SK-N-SH (cell line): ENCODE measurements at regions not wholly inside any gene's neighbourhood (a gene's known extent, or its start where the extent isn't known, plus 50 kb on each side); places are given as distances from the start of the nearest gene placed in this dataset.
"Not testable (repeated sequence)": the region's sequence is repeated elsewhere in the genome, so short reads cannot be mapped to it uniquely, and the experiment has no call there.

Experiments
- CTCF ChIA-PET: fragments of 300-600, 350-600 bp; formaldehyde crosslinking; extraction: SDS; loops from one replicate; lab custom pipeline; 2021; lab: Yijun Ruan, JAX
- POLR2A ChIA-PET: fragments of 350-600 bp; sonication (Branson Sonifier 250); formaldehyde crosslinking; extraction: SDS; loops from one replicate; lab custom pipeline; 2020; ENCODE audit warnings: antibody characterized with exemption, inconsistent platforms; lab: Yijun Ruan, JAX
- DNase-seq: peaks from one replicate; pipeline ENCODE4 v3.0.0; 2012
- H2AFZ ChIP-seq: fragments of 200-600 bp; sonication (generic); 2 replicates; pipeline ENCODE4 v1.8.1; 2016; ENCODE audit warnings: antibody characterized with exemption, mild to moderate bottlenecking, low read depth
- H3F3A ChIP-seq: fragments of 200-600 bp; sonication (generic); replicated peaks from 2 replicates; pipeline ENCODE3; 2016; ENCODE audit warnings: antibody characterized with exemption, mild to moderate bottlenecking; ENCODE audit not compliant: insufficient read depth
- H3K27ac ChIP-seq, 2 experiments: fragments of 200-500 bp in 1 of 2; fragments of 200-600 bp in 1 of 2; sonication (Bioruptor generic) in 1 of 2; sonication (generic), shearing (Covaris generic) in 1 of 2; 2 replicates each; pipeline versions ENCODE4 v1.5.1 to v1.6.1; 2014 to 2016; ENCODE audit warnings: low read depth in 2 of 2, inconsistent platforms in 1 of 2, low read length in 1 of 2, mild to moderate bottlenecking in 1 of 2, mixed read lengths in 1 of 2
- H3K27me3 ChIP-seq: fragments of 200-600 bp; sonication (generic), shearing (Covaris generic); 2 replicates; pipeline ENCODE4 v1.6.1; 2016; ENCODE audit warnings: mixed run types; ENCODE audit not compliant: insufficient read depth
- H3K36me3 ChIP-seq, 2 experiments: fragments of 200-500 bp in 1 of 2; fragments of 200-600 bp in 1 of 2; sonication (Bioruptor generic) in 1 of 2; sonication (generic) in 1 of 2; replicated peaks in 1 of 2; 2 replicates each; pipeline versions ENCODE3 to v1.5.1; 2014 to 2016; ENCODE audit warnings: low read length in 1 of 2, mild to moderate bottlenecking in 1 of 2; ENCODE audit not compliant: insufficient read depth in 2 of 2, control insufficient read depth in 1 of 2
- H3K4me1 ChIP-seq, 2 experiments: fragments of 200-500 bp in 1 of 2; fragments of 200-600 bp in 1 of 2; sonication (Bioruptor generic) in 1 of 2; sonication (generic), shearing (Covaris generic) in 1 of 2; 2 replicates each; pipeline versions ENCODE4 v1.5.1 to v1.6.1; 2014 to 2016; ENCODE audit warnings: low read depth in 1 of 2, low read length in 1 of 2, mixed run types in 1 of 2; ENCODE audit not compliant: insufficient read depth in 2 of 2, control insufficient read depth in 1 of 2
- H3K4me2 ChIP-seq: fragments of 200-600 bp; sonication (generic), shearing (Covaris generic); 2 replicates; pipeline ENCODE4 v1.6.1; 2017; ENCODE audit warnings: mixed run types
- H3K4me3 ChIP-seq, 2 experiments: fragments of 200-500 bp in 1 of 2; fragments of 200-600 bp in 1 of 2; sonication (Bioruptor generic) in 1 of 2; sonication (generic), shearing (Covaris generic) in 1 of 2; 2 replicates each; pipeline versions ENCODE4 v1.5.1 to v1.8.1; 2014 to 2016; ENCODE audit warnings: low read depth in 2 of 2, inconsistent platforms in 1 of 2, low read length in 1 of 2, mild to moderate bottlenecking in 1 of 2, mixed read lengths in 1 of 2, moderate library complexity in 1 of 2
- H3K79me2 ChIP-seq: fragments of 200-600 bp; sonication (generic); 2 replicates; pipeline ENCODE4 v1.8.1; 2017; ENCODE audit warnings: mild to moderate bottlenecking; ENCODE audit not compliant: insufficient read depth
- H3K9ac ChIP-seq: fragments of 200-600 bp; sonication (generic); 2 replicates; pipeline ENCODE4 v1.6.1; 2017; ENCODE audit warnings: mixed run types
- H3K9me2 ChIP-seq: fragments of 200-600 bp; sonication (generic); 2 replicates; pipeline ENCODE4 v1.6.1; 2017; ENCODE audit warnings: mixed run types
- H3K9me3 ChIP-seq: fragments of 200-600 bp; sonication (generic); 2 replicates; pipeline ENCODE4 v1.6.1; 2017; ENCODE audit warnings: mixed run types, mild to moderate bottlenecking, moderate library complexity
- H4K20me1 ChIP-seq: fragments of 200-600 bp; sonication (generic); 2 replicates; pipeline ENCODE4 v1.6.1; 2017; ENCODE audit warnings: mild to moderate bottlenecking, mixed run types; ENCODE audit not compliant: insufficient read depth
- ELF1 ChIP-seq: IDR thresholded peaks from 2 replicates; pipeline ENCODE4 v1.4.0; 2012
- EP300 ChIP-seq, 2 experiments: IDR thresholded peaks; 2 replicates each; pipeline versions ENCODE4 v1.4.0 to v1.6.1; 2012; ENCODE audit warnings: borderline replicate concordance in 1 of 2, low read depth in 1 of 2, low read length in 1 of 2
- EZH2phosphoT487 ChIP-seq: fragments of 200-600 bp; sonication (generic); IDR thresholded peaks from 2 replicates; pipeline ENCODE4 v1.6.1; 2017; ENCODE audit warnings: low read depth, mixed run types, mild to moderate bottlenecking, antibody characterized with exemption, moderate library complexity, borderline replicate concordance
- FOSL2 ChIP-seq: IDR thresholded peaks from 2 replicates; pipeline ENCODE4 v1.4.0; 2012; ENCODE audit warnings: low read depth, mild to moderate bottlenecking, moderate library complexity, borderline replicate concordance
- FOXM1 ChIP-seq: IDR thresholded peaks from 2 replicates; pipeline ENCODE4 v1.4.0; 2012; ENCODE audit warnings: low read depth, mild to moderate bottlenecking
- GABPA ChIP-seq: IDR thresholded peaks from 2 replicates; pipeline ENCODE4 v1.4.0; 2012; ENCODE audit warnings: low read depth, mild to moderate bottlenecking
- NRF1 ChIP-seq: IDR thresholded peaks from 2 replicates; pipeline ENCODE4 v1.6.1; 2012; ENCODE audit warnings: low read depth, mild to moderate bottlenecking, low read length
- POLR2AphosphoS5 ChIP-seq: IDR thresholded peaks from 2 replicates; pipeline ENCODE4 v1.6.1; 2012; ENCODE audit warnings: low read depth, low read length
- RAD21 ChIP-seq: IDR thresholded peaks from 2 replicates; pipeline ENCODE4 v1.6.1; 2012; ENCODE audit warnings: mild to moderate bottlenecking, low read length
- SIN3A ChIP-seq: IDR thresholded peaks from 2 replicates; pipeline ENCODE4 v1.6.1; 2012; ENCODE audit warnings: low read depth, mild to moderate bottlenecking, low read length, moderate library complexity, borderline replicate concordance
- SMC3 ChIP-seq: IDR thresholded peaks from 2 replicates; pipeline ENCODE4 v1.6.1; 2012; ENCODE audit warnings: low read depth, low read length, improper control_type of control experiment
- YY1 ChIP-seq: IDR thresholded peaks from 2 replicates; pipeline ENCODE4 v1.4.0; 2012; ENCODE audit warnings: low read depth, mild to moderate bottlenecking
- WGBS: methylation state at CpG from one replicate; pipeline ENCODE4 v1.1.6; 2017; ENCODE audit warnings: low lambda C conversion rate; 5-methylcytosine and 5-hydroxymethylcytosine counted together
- TF ChIP-seq, protein P1 (sequence below): IDR thresholded peaks from 2 replicates; pipeline ENCODE4 v1.6.1; 2012; ENCODE audit warnings: mild to moderate bottlenecking, low read depth, low read length, moderate library complexity
- TF ChIP-seq, protein P2 (sequence below): fragments of 200-600 bp; sonication (generic); IDR thresholded peaks from 2 replicates; pipeline ENCODE4 v1.6.1; 2017; ENCODE audit warnings: antibody characterized with exemption, mild to moderate bottlenecking, moderate library complexity
- TF ChIP-seq, protein P3 (sequence below): fragments of 150-350 bp; IDR thresholded peaks from 2 replicates; pipeline ENCODE4 v1.6.1; 2017; ENCODE audit warnings: antibody characterized with exemption, low read length, low read depth, borderline replicate concordance
- TF ChIP-seq, protein P4 (sequence below): fragments of 150-350 bp; IDR thresholded peaks from 2 replicates; pipeline ENCODE4 v1.6.1; 2016; ENCODE audit warnings: mild to moderate bottlenecking, low read depth, low read length

DNA sequence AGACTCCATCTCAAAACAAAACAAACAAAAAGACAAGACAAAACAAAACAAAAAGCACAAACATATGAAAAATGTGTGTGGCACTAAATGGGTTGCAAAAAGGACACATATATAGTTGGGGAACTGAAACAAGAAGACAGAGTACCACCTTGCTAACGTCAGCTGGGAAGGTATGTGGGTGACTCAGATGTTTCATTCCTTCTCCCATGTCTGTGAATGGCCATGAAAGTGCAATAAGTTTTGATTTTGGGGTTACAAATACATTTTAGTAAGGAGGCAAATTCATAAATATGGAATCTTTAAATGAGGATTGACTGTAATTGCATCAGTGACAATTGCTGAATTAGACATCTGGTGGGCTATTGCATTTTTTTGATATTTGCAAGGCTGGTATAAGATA lies 81.6 kb upstream of the KLF4 start (continued):
- TF ChIP-seq SMC3 (no peak), SIN3A (no peak)

DNA sequence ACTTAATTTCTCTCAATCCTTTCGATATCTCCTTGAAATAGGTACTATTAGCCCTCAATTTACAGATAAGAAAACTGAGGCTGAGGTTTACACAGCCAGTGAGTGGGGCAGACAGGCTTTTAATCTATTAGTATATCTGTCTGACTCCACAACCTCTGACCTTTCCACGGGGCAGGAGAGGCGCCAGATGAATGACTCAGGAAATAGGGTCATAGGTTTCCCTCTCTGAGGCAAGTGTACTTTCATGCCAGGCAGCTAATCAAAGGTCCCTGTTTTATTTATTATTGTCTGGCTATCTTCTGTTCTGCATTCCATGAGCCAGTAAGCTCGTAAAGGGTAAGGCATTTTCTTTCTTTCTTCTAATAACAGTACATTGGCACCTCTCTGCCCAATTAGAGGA lies 79.6 kb upstream of the KLF4 start:
- DNase-seq: no peak
- Histone ChIP-seq H3K36me3 (no peaks in the 10 kb centered on the region), H3K27me3 (peaks cover 14% of the 10 kb centered on the region; the same call in 1 of the 2 replicates), H3K27ac (no peak overlapping the region), H4K20me1 (no peaks in the 10 kb centered on the region), H3F3A (no peaks in the 10 kb centered on the region), H3K4me2 (no peak overlapping the region), H3K9me3 (no peaks in the 10 kb centered on the region), H3K9ac (no peak overlapping the region), H3K79me2 (no peaks in the 10 kb centered on the region), H2AFZ (0 out of 2 replicates have a peak overlapping the region, but pooled peaks have one; percentile 22), H3K4me1 (no peaks in the 10 kb centered on the region), H3K9me2 (no peaks in the 10 kb centered on the region), H3K4me3 (no peak overlapping the region)
- 9% methylated on average over 4 of the region's 4 CpGs for WGBS
- ChIA-PET POLR2A (no interaction called here), CTCF (no interaction called here)
- TF ChIP-seq ELF1: no peak
- TF ChIP-seq FOXM1: no peak
- TF ChIP-seq EZH2phosphoT487: no peak
- no peak for TF ChIP-seq EP300 (IDR thresholded peaks at IDR 0.05; ENCODE audit: borderline replicate concordance in 1 of 2, low read depth in 1 of 2, low read length in 1 of 2)
- no peak for TF ChIP-seq NRF1
- TF ChIP-seq, protein P1, sequence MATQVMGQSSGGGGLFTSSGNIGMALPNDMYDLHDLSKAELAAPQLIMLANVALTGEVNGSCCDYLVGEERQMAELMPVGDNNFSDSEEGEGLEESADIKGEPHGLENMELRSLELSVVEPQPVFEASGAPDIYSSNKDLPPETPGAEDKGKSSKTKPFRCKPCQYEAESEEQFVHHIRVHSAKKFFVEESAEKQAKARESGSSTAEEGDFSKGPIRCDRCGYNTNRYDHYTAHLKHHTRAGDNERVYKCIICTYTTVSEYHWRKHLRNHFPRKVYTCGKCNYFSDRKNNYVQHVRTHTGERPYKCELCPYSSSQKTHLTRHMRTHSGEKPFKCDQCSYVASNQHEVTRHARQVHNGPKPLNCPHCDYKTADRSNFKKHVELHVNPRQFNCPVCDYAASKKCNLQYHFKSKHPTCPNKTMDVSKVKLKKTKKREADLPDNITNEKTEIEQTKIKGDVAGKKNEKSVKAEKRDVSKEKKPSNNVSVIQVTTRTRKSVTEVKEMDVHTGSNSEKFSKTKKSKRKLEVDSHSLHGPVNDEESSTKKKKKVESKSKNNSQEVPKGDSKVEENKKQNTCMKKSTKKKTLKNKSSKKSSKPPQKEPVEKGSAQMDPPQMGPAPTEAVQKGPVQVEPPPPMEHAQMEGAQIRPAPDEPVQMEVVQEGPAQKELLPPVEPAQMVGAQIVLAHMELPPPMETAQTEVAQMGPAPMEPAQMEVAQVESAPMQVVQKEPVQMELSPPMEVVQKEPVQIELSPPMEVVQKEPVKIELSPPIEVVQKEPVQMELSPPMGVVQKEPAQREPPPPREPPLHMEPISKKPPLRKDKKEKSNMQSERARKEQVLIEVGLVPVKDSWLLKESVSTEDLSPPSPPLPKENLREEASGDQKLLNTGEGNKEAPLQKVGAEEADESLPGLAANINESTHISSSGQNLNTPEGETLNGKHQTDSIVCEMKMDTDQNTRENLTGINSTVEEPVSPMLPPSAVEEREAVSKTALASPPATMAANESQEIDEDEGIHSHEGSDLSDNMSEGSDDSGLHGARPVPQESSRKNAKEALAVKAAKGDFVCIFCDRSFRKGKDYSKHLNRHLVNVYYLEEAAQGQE: no peak
- no peak for TF ChIP-seq FOSL2
- TF ChIP-seq, protein P2, sequence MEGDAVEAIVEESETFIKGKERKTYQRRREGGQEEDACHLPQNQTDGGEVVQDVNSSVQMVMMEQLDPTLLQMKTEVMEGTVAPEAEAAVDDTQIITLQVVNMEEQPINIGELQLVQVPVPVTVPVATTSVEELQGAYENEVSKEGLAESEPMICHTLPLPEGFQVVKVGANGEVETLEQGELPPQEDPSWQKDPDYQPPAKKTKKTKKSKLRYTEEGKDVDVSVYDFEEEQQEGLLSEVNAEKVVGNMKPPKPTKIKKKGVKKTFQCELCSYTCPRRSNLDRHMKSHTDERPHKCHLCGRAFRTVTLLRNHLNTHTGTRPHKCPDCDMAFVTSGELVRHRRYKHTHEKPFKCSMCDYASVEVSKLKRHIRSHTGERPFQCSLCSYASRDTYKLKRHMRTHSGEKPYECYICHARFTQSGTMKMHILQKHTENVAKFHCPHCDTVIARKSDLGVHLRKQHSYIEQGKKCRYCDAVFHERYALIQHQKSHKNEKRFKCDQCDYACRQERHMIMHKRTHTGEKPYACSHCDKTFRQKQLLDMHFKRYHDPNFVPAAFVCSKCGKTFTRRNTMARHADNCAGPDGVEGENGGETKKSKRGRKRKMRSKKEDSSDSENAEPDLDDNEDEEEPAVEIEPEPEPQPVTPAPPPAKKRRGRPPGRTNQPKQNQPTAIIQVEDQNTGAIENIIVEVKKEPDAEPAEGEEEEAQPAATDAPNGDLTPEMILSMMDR: no peak
- TF ChIP-seq GABPA: no peak
- no peak for TF ChIP-seq SMC3
- no peak for TF ChIP-seq YY1
- TF ChIP-seq POLR2AphosphoS5: no peak
- no peak for TF ChIP-seq RAD21
- TF ChIP-seq, protein P3, sequence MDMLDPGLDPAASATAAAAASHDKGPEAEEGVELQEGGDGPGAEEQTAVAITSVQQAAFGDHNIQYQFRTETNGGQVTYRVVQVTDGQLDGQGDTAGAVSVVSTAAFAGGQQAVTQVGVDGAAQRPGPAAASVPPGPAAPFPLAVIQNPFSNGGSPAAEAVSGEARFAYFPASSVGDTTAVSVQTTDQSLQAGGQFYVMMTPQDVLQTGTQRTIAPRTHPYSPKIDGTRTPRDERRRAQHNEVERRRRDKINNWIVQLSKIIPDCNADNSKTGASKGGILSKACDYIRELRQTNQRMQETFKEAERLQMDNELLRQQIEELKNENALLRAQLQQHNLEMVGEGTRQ: no peak
- TF ChIP-seq, protein P4, sequence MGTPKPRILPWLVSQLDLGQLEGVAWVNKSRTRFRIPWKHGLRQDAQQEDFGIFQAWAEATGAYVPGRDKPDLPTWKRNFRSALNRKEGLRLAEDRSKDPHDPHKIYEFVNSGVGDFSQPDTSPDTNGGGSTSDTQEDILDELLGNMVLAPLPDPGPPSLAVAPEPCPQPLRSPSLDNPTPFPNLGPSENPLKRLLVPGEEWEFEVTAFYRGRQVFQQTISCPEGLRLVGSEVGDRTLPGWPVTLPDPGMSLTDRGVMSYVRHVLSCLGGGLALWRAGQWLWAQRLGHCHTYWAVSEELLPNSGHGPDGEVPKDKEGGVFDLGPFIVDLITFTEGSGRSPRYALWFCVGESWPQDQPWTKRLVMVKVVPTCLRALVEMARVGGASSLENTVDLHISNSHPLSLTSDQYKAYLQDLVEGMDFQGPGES: no peak

DNA sequence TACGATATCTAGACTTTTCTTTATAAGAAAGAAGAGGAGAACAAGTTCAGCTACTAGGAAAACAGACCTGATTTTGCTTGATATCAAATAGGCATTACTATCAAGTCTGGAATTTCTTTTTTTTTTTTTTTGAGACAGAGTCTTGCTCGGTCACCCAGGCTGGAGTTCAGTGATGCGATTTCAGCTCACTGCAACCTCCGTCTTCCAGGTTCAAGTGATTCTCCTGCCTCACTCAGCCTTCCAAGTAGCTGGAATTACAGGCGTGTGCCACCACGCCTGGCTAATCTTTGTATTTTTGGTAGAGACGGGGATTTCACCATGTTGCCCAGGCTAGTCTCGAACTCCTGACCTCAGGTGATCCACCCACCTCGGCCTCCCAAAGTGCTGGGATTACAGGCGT lies 78.8 kb upstream of the KLF4 start:
- DNase-seq, H4K20me1 ChIP-seq, H3K4me2 ChIP-seq, H3K9ac ChIP-seq, H3K27ac ChIP-seq, H3K4me1 ChIP-seq, H3K4me3 ChIP-seq, H3K9me3 ChIP-seq, H2AFZ ChIP-seq, H3F3A ChIP-seq, H3K79me2 ChIP-seq, H3K9me2 ChIP-seq, CTCF ChIA-PET, POLR2A ChIA-PET, H3K36me3 ChIP-seq: not testable (repeated sequence)
- peaks cover 14% of the 10 kb centered on the region; the same call in 1 of the 2 replicates for H3K27me3 ChIP-seq
- WGBS: 54% methylated on average over 10 of the region's 10 CpGs
